ENCODE measurements at regions not wholly inside any gene's neighbourhood (a gene's known extent, or its start where the extent isn't known, plus 50 kb on each side); places are given as distances from the start of the nearest gene placed in this dataset.

DNA sequence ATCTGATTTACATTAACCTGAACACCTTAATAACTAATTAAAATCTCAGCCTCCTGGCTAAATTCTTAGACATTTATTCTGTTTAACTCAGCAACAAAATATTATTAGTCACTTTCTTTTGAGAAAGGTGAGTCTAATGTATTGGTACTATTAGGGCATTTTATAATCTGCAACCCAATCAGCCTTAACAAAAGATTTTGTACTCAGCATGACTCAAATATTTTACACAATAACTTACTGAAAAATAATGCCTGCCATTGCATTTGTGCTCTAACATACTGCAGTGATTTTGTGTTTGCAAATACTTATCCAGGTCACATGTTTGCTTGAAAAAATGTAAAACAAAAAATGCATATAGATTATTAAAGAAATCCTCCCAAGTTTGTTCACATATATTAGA, 1129.9 kb downstream of the TAF11L14 start:
- H3K23ac ChIP-seq (ENCODE audit: insufficient read length), result no peak overlapping the region
- no peak overlapping the region for H2AK5ac ChIP-seq (ENCODE audit: low read depth, low read length)
- no peak overlapping the region for H2AFZ ChIP-seq (ENCODE audit: low read length)
- no peaks in the 10 kb centered on the region for H3K79me1 ChIP-seq (ENCODE audit: low read depth, low read length)
- H3K9me3 ChIP-seq (ENCODE audit: insufficient read depth in 2 of 2, low read depth in 1 of 2, low read length in 1 of 2), result no peaks in the 10 kb centered on the region
- H3K4me1 ChIP-seq (replicated peaks in 1 of 4; ENCODE audit: control insufficient read depth in 3 of 4, insufficient read depth in 4 of 4, low read length in 3 of 4), result peaks cover 0 to under 1% (median 0%) of the 10 kb centered on the region in 4 experiments; a peak in 1 of 7 replicates
- no peak overlapping the region for H3K4me3 ChIP-seq (ENCODE audit: extremely low read depth in 1 of 4, insufficient read depth in 2 of 4, low read depth in 3 of 4, low read length in 4 of 4)
- DNase-seq (ENCODE audit: low read depth in 1 of 2, low spot score in 2 of 2), result no peak
- H4K20me1 ChIP-seq (replicated peaks in 1 of 2; ENCODE audit: control insufficient read depth in 1 of 2, insufficient read depth in 2 of 2, low read length in 2 of 2), result no peaks in the 10 kb centered on the region
- H2BK5ac ChIP-seq (ENCODE audit: low read depth, low read length), result no peak overlapping the region
- H3K9ac ChIP-seq (replicated peaks in 1 of 4; ENCODE audit: extremely low read depth in 1 of 4, low read depth in 3 of 4, low read length in 3 of 4), result no peak overlapping the region
- no peak overlapping the region for H3K56ac ChIP-seq (replicated peaks; ENCODE audit: insufficient read length, low read depth, low read length)
- POLR2A ChIA-PET (ENCODE audit: partially characterized antibody), result no interaction called here
- H2BK120ac ChIP-seq (replicated peaks; ENCODE audit: low read depth, low read length), result no peak overlapping the region
- H3K14ac ChIP-seq (ENCODE audit: insufficient read length), result no peak overlapping the region
- CTCF ChIA-PET (ENCODE audit: partially characterized antibody), result no interaction called here
- H2BK15ac ChIP-seq (ENCODE audit: low read length), result no peak overlapping the region
- no peaks in the 10 kb centered on the region for H3K23me2 ChIP-seq (ENCODE audit: low read depth, low read length)
- H3K79me2 ChIP-seq (ENCODE audit: control insufficient read depth in 1 of 2, insufficient read depth in 2 of 2, low read length in 2 of 2), result no peaks in the 10 kb centered on the region
- H4K91ac ChIP-seq (replicated peaks; ENCODE audit: insufficient read length, low read length), result no peak overlapping the region
- no peaks in the 10 kb centered on the region for H3K36me3 ChIP-seq (ENCODE audit: control insufficient read depth in 2 of 4, insufficient read depth in 4 of 4, low read length in 3 of 4)
- no peak overlapping the region for H4K5ac ChIP-seq (ENCODE audit: insufficient read length, low read depth, low read length)
- no peaks in the 10 kb centered on the region for H3K27me3 ChIP-seq (replicated peaks in 1 of 4; ENCODE audit: control insufficient read depth in 3 of 4, extremely low read depth in 1 of 4, insufficient read depth in 3 of 4, low read length in 3 of 4)
- H2BK20ac ChIP-seq (ENCODE audit: low read length), result no peak overlapping the region
- no peak overlapping the region for H2BK12ac ChIP-seq (ENCODE audit: low read depth, low read length)
- H3K27ac ChIP-seq (ENCODE audit: low read depth, low read length), result no peak overlapping the region
- no peak overlapping the region for H4K8ac ChIP-seq (ENCODE audit: extremely low read depth, insufficient read depth, low read length)
- H3K4ac ChIP-seq (replicated peaks; ENCODE audit: insufficient read length, low read depth, low read length), result no peak overlapping the region
- no peak for FAIRE-seq
- no peak overlapping the region for H3K4me2 ChIP-seq (ENCODE audit: insufficient read depth in 1 of 2, low read depth in 2 of 2, low read length in 2 of 2)
- H3K18ac ChIP-seq (ENCODE audit: extremely low read depth, low read length), result no peak overlapping the region
- no peak for TF ChIP-seq RNF2 (IDR thresholded peaks at IDR 0.05; ENCODE audit: borderline replicate concordance, low read depth, low read length, missing control alignments, poor library complexity, severe bottlenecking)

Measured in H1 (cell line).